ENCODE measurements at regions not wholly inside any gene's neighbourhood (a gene's known extent, or its start where the extent isn't known, plus 50 kb on each side); places are given as distances from the start of the nearest gene placed in this dataset.
A peak's percentile ranks its signal among the peaks of the same experiment; 100 is the strongest.

DNA sequence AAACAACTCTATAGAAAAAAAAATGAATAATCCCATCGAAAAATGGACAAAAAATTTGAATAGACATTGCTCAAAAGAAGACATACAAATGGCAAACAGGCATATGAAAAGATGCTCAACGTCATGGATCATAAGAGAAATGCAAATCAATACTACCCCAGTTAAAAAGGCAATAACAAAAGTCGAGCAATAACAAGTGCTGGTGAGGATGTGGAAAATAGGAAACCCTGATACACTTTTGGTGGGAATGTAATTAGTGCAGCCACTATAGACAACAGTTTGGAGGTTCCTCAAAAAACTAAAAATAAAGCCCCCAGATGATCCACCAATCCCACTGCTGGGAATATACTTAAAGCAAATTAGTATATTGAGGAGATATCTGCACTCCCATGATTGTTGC lies 701.5 kb downstream of the NUP35 start:
- BruUV-seq (replicated peaks): no TSS peak
- WGBS (ENCODE audit: insufficient coverage, low coverage, missing lambda C conversion rate): 0% methylated on average over 3 of the region's 3 CpGs
- Histone ChIP-seq H4K20me1 (replicated peaks; ENCODE audit: control insufficient read depth, insufficient read depth, low read length) (no peaks in the 10 kb centered on the region), H3K4me3 (no peak overlapping the region), H3K36me3 (ENCODE audit: control insufficient read depth, insufficient read depth, low read length) (no peaks in the 10 kb centered on the region), H3K9me3 (replicated peaks; ENCODE audit: control insufficient read depth, insufficient read depth, low read depth, low read length) (peaks cover 2% of the 10 kb centered on the region; the same call in 1 of the 2 replicates), H2AFZ (ENCODE audit: low read depth, low read length) (no peak overlapping the region), H3K4me1 (replicated peaks in 1 of 2; ENCODE audit: control insufficient read depth in 2 of 2, insufficient read depth in 2 of 2, low read length in 2 of 2) (no peaks in the 10 kb centered on the region), H3K27me3 (ENCODE audit: control insufficient read depth in 2 of 2, insufficient read depth in 2 of 2, low read length in 2 of 2) (no peaks in the 10 kb centered on the region), H3K9ac (ENCODE audit: insufficient read depth in 1 of 2, low read depth in 2 of 2, low read length in 2 of 2) (no peak overlapping the region), H3K27ac (ENCODE audit: extremely low read depth, low read depth, low read length) (no peak overlapping the region), H3K4me2 (ENCODE audit: insufficient read depth, low read length) (no peak overlapping the region), H3K79me2 (ENCODE audit: control insufficient read depth, insufficient read depth, low read length) (no peaks in the 10 kb centered on the region), H3K9me1 (ENCODE audit: control insufficient read depth, insufficient read depth, low read length) (no peaks in the 10 kb centered on the region)
- intact Hi-C loops (cut with micrococcal nuclease): no loop called here
- FAIRE-seq (no peak), ATAC-seq (no peak), DNase-seq (ENCODE audit: extremely low read depth in 1 of 4, low spot score in 3 of 4) (no peak)
- POLR2A ChIA-PET: no interaction called here
- CTCF ChIA-PET (ENCODE audit: low intra/inter-chr PET ratio): no interaction called here
- in situ Hi-C loops (cut with MboI): no loop called here
- no peak for TF ChIP-seq TAL1 (IDR thresholded peaks at IDR 0.05)
- no peak for TF ChIP-seq TSHZ1 (CRISPR knock-in tag; IDR thresholded peaks at IDR 0.05)
- no peak for TF ChIP-seq SMAD2 (IDR thresholded peaks at IDR 0.05; ENCODE audit: low read depth, low read length)
- TF ChIP-seq RBBP5 (IDR thresholded peaks at IDR 0.05; ENCODE audit: borderline replicate concordance, insufficient read depth, low read length, poor library complexity, severe bottlenecking): no peak
- TF ChIP-seq NFRKB (IDR thresholded peaks at IDR 0.05; ENCODE audit: low read depth): no peak
- no peak for TF ChIP-seq NCOA6 (IDR thresholded peaks at IDR 0.05)
- TF ChIP-seq RBM25 (IDR thresholded peaks at IDR 0.05; ENCODE audit: low read depth, low read length, severe bottlenecking): peak; percentile 13
- no peak for TF ChIP-seq SMARCA4 (IDR thresholded peaks at IDR 0.05)
- TF ChIP-seq POLR2B (IDR thresholded peaks at IDR 0.05; ENCODE audit: low read depth, partially characterized antibody): no peak
- TF ChIP-seq POU5F1 (IDR thresholded peaks at IDR 0.05; ENCODE audit: borderline replicate concordance, low read depth, low read length, partially characterized antibody): no peak
- TF ChIP-seq, protein P1, sequence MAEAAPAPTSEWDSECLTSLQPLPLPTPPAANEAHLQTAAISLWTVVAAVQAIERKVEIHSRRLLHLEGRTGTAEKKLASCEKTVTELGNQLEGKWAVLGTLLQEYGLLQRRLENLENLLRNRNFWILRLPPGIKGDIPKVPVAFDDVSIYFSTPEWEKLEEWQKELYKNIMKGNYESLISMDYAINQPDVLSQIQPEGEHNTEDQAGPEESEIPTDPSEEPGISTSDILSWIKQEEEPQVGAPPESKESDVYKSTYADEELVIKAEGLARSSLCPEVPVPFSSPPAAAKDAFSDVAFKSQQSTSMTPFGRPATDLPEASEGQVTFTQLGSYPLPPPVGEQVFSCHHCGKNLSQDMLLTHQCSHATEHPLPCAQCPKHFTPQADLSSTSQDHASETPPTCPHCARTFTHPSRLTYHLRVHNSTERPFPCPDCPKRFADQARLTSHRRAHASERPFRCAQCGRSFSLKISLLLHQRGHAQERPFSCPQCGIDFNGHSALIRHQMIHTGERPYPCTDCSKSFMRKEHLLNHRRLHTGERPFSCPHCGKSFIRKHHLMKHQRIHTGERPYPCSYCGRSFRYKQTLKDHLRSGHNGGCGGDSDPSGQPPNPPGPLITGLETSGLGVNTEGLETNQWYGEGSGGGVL (CRISPR knock-in tag; IDR thresholded peaks at IDR 0.05): no peak
- TF ChIP-seq, protein P2, sequence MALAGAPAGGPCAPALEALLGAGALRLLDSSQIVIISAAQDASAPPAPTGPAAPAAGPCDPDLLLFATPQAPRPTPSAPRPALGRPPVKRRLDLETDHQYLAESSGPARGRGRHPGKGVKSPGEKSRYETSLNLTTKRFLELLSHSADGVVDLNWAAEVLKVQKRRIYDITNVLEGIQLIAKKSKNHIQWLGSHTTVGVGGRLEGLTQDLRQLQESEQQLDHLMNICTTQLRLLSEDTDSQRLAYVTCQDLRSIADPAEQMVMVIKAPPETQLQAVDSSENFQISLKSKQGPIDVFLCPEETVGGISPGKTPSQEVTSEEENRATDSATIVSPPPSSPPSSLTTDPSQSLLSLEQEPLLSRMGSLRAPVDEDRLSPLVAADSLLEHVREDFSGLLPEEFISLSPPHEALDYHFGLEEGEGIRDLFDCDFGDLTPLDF (CRISPR knock-in tag; IDR thresholded peaks at IDR 0.05): no peak
- TF ChIP-seq HOMEZ (CRISPR knock-in tag; IDR thresholded peaks at IDR 0.05): no peak
- peak; percentile 83 for TF ChIP-seq ZNF184 (CRISPR knock-in tag; IDR thresholded peaks at IDR 0.05)
